Stomach smooth muscle (tissue), 2 donors: ENCODE measurements at regions not wholly inside any gene's neighbourhood (a gene's known extent, or its start where the extent isn't known, plus 50 kb on each side); places are given as distances from the start of the nearest gene placed in this dataset.

Experiments
- H3K27ac ChIP-seq: one replicate; pipeline ENCODE4 v1.7.0; 2013; ENCODE audit warnings: mild to moderate bottlenecking, low read length, inconsistent platforms
- H3K27me3 ChIP-seq, 2 donors: one replicate each; pipeline ENCODE4 v1.7.0; 2013; ENCODE audit warnings: low read length in 2 of 2; ENCODE audit not compliant: insufficient read depth in 2 of 2, control insufficient read depth in 1 of 2
- H3K36me3 ChIP-seq, 2 donors: one replicate each; pipeline ENCODE4 v1.7.0; 2013; ENCODE audit warnings: low read length in 2 of 2; ENCODE audit not compliant: control insufficient read depth in 2 of 2, insufficient read depth in 2 of 2
- H3K4me1 ChIP-seq: one replicate; pipeline ENCODE4 v1.7.0; 2013; ENCODE audit warnings: low read length; ENCODE audit not compliant: control insufficient read depth, insufficient read depth
- H3K4me3 ChIP-seq, 2 donors: one replicate each; pipeline ENCODE4 v1.7.0; 2013; ENCODE audit warnings: low read length in 2 of 2
- H3K9ac ChIP-seq, 2 donors: one replicate each; pipeline ENCODE4 v1.7.0; 2013; ENCODE audit warnings: low read length in 2 of 2, mild to moderate bottlenecking in 1 of 2
- H3K9me3 ChIP-seq, 2 donors: one replicate each; pipeline ENCODE4 v1.7.0; 2013; ENCODE audit warnings: low read length in 2 of 2; ENCODE audit not compliant: control insufficient read depth in 2 of 2
- donor health status: healthy.
- donor health status: Pancreatic carcinoma.

DNA sequence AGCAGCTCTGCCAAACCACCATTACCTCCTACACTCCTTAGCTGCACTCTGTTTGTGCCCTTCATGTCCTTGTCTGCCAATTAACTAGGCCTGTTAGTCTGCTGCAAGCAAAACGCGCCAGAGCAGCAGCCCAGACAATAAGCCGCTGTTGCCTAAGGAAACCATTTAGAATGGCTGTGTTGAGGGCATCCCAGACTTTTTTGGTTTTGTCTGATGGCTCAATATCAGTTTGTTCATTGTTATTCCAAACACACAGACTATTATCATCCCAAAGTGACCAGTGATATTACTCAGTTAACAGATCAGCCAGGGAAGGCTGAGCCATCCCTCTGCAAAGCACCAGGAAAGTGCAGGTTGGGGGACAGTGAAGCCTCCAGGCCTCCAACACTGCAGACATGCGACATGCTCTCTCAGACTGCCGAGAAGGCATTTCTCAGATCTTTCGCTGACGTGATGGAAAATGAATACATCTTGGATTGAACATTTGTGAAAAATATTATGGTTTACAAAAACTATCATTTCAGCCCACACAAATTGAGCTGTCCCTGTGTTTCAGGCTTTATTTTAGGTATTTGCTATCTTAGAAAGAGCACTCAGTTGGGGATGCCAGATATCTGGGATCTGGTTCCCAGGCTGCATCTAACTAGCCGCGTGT lies 182.0 kb upstream of the HNRNPA3 start:
- Histone ChIP-seq H3K27ac (no peak overlapping the region), H3K4me3 (no peak overlapping the region), H3K9ac (no peak overlapping the region), H3K36me3 (no peaks in the 10 kb centered on the region), H3K27me3 (no peaks in the 10 kb centered on the region), H3K4me1 (no peaks in the 10 kb centered on the region), H3K9me3 (no peaks in the 10 kb centered on the region)

DNA sequence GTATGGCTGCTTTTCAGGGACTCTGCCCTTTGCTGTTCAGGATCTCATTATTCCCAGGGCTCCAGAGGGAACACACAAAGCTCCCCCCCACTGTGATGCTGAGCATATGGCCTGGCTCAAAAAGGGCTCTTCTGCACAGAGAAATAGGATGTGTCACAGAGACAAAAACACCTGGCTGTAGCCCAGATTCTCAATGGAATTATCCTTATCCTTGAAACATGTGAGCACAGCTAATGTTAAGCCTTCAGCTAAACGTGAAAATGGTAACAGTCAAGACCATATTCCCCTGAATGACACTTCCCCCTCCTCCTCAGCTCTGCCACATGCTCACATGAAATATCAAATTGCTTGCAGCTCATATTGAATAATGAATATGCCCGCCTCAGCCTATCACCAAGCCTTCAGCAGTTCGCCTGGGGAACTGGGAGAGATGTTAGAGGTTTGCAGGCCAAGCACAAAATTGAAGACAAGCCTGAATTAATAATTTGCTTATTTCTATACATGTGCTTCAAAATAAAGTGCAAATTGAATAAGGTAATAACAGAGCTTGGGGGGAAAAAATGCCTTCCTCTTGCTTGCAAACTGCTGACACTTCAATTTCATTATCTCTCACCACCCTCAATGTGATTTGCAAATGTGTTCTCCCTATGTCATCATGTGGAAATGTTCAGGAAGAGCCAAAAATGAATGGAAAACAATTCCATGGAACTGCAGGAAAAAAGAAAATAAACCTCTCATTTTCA lies 181.0 kb upstream of the HNRNPA3 start:
- Histone ChIP-seq H3K27ac (no peak overlapping the region), H3K27me3 (no peaks in the 10 kb centered on the region), H3K4me1 (no peaks in the 10 kb centered on the region)

DNA sequence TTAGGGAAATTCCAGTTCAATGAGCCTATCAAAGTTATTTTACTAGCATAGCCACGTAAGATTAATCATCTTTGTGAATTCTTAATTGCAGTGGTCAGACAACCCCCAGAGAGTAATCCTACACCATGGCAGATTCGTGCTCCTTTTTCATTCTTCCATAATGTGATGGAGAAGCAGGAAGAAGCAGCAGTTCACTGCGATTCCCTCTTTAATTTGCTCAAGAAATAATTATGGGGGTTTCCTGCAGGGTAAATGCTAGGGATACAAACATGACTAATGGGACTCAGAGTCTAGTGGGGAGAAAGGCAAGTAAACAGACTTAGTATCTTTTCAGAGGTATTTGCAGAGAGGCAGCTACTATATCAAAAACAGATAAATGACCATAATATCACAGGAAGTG lies 175.8 kb upstream of the HNRNPA3 start:
- H3K4me3 ChIP-seq: no peak overlapping the region
- H3K9me3 ChIP-seq: no peaks in the 10 kb centered on the region
- H3K36me3 ChIP-seq: no peaks in the 10 kb centered on the region
- H3K27ac ChIP-seq: no peak overlapping the region
- no peaks in the 10 kb centered on the region for H3K4me1 ChIP-seq
- peaks cover 2 to 3% of the 10 kb centered on the region in 2 donors for H3K27me3 ChIP-seq
- H3K9ac ChIP-seq: no peak overlapping the region

More for the DNA sequence above, 181.0 kb upstream of the HNRNPA3 start:
- Histone ChIP-seq H3K9ac (no peak overlapping the region), H3K9me3 (no peaks in the 10 kb centered on the region), H3K36me3 (no peaks in the 10 kb centered on the region), H3K4me3 (no peak overlapping the region)

DNA sequence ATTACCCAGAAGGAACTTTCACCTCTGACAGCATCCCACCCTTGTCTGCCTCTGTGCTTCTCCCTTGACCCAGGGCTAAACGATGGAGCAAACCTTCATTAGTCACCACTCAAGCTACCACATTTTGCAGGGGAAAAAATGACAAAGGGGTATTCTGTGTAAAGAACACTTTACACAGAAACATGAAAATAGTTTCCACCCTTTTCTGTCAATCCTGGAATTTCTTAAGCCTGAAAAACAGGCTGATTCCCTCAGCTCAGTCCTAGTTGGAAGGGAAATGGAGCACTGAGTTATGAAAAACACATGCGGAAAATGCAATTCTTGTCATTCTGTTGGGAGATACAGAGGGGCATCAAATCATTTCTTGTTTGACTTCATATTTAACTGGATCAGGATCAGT lies 175.0 kb upstream of the HNRNPA3 start:
- Histone ChIP-seq H3K4me3 (no peak overlapping the region), H3K27me3 (peaks cover 2 to 3% of the 10 kb centered on the region in 2 donors), H3K9me3 (no peaks in the 10 kb centered on the region), H3K36me3 (no peaks in the 10 kb centered on the region), H3K27ac (no peak overlapping the region), H3K9ac (no peak overlapping the region), H3K4me1 (no peaks in the 10 kb centered on the region)

DNA sequence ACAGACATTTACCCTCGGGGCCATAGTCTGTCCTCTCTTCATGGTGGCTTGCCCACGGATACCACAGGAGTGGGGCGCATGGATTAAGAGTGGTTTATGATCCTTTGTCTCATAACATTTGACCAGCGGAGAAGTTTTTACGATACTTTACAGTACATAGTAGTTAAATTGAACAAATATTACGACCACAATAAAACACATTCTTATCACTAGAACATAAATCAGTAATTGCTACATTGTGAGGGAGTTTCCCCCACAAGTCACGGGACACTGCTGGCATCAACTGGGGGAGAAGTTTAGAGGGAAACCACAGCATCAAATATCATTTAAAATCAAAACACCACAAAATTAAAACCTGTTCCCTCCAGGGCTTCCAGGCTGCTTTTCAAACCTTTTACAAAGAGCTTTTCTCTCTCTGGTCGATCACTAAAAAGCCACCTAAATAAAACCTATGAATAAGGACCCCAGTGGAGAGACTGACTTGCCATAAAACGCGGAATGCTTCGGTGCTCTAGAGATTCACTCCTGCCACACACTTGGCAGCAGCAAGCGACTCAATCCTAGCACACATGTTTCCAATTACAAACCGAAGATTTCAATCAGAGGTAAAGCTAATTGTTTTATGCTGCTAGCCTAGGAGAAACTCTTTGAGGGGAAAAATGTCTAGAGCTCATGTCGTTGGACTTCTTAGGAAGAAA lies 173.7 kb upstream of the HNRNPA3 start:
- Histone ChIP-seq H3K27ac (no peak overlapping the region), H3K4me3 (no peak overlapping the region), H3K9me3 (no peaks in the 10 kb centered on the region), H3K9ac (no peak overlapping the region), H3K36me3 (no peaks in the 10 kb centered on the region), H3K27me3 (peaks cover 2 to 3% of the 10 kb centered on the region in 2 donors), H3K4me1 (no peaks in the 10 kb centered on the region)

DNA sequence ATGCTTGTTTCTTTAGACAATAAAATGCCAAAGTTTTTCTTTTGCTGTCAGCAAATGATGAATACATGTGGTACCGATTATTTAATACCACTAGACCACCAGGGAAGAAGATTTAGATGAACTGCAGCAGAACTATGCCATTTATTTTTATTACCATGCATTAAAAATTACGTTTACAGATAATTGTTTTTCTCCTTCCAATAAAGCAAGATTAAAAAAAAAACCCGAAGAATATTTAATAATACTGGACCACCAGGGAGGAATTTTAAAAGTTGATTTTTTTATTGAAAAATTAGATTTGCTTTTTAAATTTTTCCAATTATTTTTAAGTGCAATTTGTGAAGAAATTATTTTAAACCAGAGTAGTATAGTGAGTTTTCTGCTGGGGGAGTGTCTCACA lies 170.3 kb upstream of the HNRNPA3 start:
- no peaks in the 10 kb centered on the region for H3K4me1 ChIP-seq
- no peak overlapping the region for H3K9ac ChIP-seq
- no peaks in the 10 kb centered on the region for H3K9me3 ChIP-seq
- no peak overlapping the region for H3K4me3 ChIP-seq
- H3K36me3 ChIP-seq: no peaks in the 10 kb centered on the region
- no peak overlapping the region for H3K27ac ChIP-seq
- H3K27me3 ChIP-seq: peaks cover 2 to 3% of the 10 kb centered on the region in 2 donors

DNA sequence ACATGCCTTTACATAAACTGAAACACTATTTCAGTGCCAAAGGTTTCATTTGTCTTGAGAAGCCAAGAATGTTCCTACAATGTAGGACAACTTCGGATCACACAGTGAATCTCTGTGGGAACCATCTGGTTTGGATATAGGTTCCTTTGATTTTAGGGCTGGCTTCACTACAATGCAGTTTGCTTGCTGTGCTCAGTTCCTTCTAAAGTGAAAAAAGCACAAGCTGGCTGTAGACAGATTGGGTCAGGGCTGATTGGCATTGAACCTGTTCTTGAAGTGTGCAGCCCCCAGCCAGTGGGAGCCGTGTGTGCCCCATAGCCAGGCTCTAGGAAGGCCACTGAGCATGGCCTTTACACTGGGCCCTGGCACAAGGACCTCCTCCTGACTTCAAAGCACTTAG lies 167.9 kb upstream of the HNRNPA3 start:
- H3K9ac ChIP-seq: no peak overlapping the region
- H3K4me1 ChIP-seq: no peaks in the 10 kb centered on the region
- H3K27me3 ChIP-seq: no peaks in the 10 kb centered on the region
- no peaks in the 10 kb centered on the region for H3K9me3 ChIP-seq
- H3K36me3 ChIP-seq: no peaks in the 10 kb centered on the region
- H3K27ac ChIP-seq: no peak overlapping the region
- no peak overlapping the region for H3K4me3 ChIP-seq

DNA sequence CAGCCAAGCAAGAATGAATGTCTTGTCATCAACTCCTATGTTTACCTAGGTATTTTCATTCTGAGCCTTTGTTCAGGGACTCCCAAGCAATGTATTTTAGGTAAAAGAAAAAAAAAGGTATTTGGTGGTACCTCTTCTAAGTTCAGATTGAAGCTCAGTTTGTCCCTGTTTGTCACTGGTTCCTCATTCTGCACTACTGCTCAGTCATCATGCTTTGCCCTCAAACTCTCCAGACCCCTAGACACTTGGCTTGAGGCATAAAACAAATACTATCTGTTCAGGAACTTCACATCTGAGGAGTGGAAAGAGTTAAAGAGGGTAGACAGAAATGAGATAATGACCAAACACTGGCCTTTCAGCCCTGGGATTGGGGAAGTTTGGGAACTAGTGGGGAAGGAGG lies 163.6 kb upstream of the HNRNPA3 start:
- H3K36me3 ChIP-seq: no peaks in the 10 kb centered on the region
- no peak overlapping the region for H3K9ac ChIP-seq
- H3K27ac ChIP-seq: no peak overlapping the region
- H3K27me3 ChIP-seq: no peaks in the 10 kb centered on the region
- H3K9me3 ChIP-seq: no peaks in the 10 kb centered on the region
- H3K4me3 ChIP-seq: no peak overlapping the region
- H3K4me1 ChIP-seq: no peaks in the 10 kb centered on the region

DNA sequence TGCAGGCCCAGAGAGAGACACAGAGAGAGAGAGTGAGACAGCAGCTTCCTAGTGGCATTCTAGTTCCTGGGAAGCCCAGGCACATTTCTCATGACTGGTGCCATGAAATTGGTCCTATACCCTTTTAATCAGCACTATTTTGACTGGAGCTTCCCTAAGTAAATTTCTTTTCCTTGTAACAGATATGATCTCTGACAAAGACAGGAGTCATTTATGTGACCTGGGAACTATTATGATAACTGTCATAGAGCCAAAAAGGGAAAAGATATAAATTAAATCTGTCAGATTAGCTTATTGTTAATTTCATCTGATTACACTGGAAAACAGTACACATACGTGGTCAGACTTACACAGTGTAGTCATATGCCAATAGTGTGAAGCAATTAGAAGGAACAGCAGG lies 161.3 kb upstream of the HNRNPA3 start:
- Histone ChIP-seq H3K27ac (no peak overlapping the region), H3K27me3 (no peaks in the 10 kb centered on the region), H3K9ac (no peak overlapping the region), H3K9me3 (no peaks in the 10 kb centered on the region), H3K36me3 (no peaks in the 10 kb centered on the region), H3K4me3 (no peak overlapping the region), H3K4me1 (no peaks in the 10 kb centered on the region)

DNA sequence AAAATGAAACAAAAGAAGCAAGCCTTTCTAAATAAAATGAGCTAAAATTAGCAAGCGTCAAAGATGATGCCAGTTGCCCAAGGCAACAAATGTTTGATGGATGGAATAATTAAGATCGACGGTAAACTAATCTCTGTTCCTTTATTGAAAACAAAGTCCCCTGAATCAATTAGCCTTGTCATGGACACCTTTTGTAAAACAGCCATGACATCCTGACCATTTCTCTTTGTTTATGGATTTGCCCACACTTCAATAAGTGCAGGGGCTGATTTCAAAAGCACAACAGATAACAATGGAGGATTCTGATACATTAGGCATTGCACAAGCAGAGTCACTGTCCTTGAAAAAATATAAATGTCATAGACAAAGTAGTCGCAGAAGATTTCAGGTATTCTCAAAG lies 160.1 kb upstream of the HNRNPA3 start:
- H3K27me3 ChIP-seq: no peaks in the 10 kb centered on the region
- no peak overlapping the region for H3K4me3 ChIP-seq
- no peaks in the 10 kb centered on the region for H3K4me1 ChIP-seq
- no peak overlapping the region for H3K9ac ChIP-seq
- no peaks in the 10 kb centered on the region for H3K36me3 ChIP-seq
- no peak overlapping the region for H3K27ac ChIP-seq
- H3K9me3 ChIP-seq: no peaks in the 10 kb centered on the region

DNA sequence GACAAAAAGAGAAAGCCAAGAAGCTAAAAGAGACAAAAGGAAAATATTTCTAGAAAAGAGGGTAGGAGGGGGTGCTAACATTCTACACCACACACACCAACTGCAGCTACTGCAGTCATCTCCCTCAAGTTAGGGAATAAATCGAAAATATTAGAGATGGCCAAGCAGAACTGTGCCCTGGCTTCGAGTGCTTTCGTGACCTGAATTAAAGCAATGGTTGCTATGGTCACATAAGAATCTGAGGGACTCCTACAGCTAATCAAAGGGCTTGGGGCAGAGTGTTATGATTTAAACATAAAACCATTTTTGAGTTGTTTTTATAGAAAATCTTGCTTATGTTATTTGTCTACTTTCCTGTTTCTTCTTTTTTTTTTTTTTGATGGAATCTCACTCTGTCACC lies 159.6 kb upstream of the HNRNPA3 start:
- no peaks in the 10 kb centered on the region for H3K36me3 ChIP-seq
- no peaks in the 10 kb centered on the region for H3K4me1 ChIP-seq
- no peak overlapping the region for H3K27ac ChIP-seq

More for the DNA sequence above, 159.6 kb upstream of the HNRNPA3 start:
- no peak overlapping the region for H3K9ac ChIP-seq
- no peaks in the 10 kb centered on the region for H3K9me3 ChIP-seq
- H3K27me3 ChIP-seq: no peaks in the 10 kb centered on the region
- H3K4me3 ChIP-seq: no peak overlapping the region
